ENCODE measurements at regions not wholly inside any gene's neighbourhood (a gene's known extent, or its start where the extent isn't known, plus 50 kb on each side); places are given as distances from the start of the nearest gene placed in this dataset.

DNA sequence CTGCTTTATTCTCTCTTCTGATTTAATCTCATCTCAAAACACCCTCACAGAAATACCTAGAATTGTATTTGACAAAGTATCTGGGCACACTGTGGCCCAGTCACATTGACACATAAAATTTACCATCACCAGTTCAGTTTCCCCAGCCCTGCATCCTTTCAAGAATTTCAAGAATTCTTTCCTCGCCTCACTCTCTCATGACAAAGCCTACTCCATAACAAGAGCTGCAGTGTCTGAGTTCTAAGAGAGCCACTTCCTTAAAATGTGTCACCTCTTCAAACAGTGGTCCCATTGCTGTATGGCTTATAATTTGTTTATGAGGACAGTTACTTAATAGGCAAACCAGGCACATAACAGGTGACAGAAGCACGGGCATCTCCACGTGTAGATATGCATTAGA is 90.9 kb upstream of the STK39 start:
- no peak for DNase-seq (ENCODE audit: low read depth in 4 of 4, low spot score in 2 of 4)

- DNase-seq (ENCODE audit: low read depth in 4 of 4, low spot score in 2 of 4): no peak
Observed at GRCh38 chr2:168338803-168339437, 91.5 kb upstream of the STK39 start.

DNA sequence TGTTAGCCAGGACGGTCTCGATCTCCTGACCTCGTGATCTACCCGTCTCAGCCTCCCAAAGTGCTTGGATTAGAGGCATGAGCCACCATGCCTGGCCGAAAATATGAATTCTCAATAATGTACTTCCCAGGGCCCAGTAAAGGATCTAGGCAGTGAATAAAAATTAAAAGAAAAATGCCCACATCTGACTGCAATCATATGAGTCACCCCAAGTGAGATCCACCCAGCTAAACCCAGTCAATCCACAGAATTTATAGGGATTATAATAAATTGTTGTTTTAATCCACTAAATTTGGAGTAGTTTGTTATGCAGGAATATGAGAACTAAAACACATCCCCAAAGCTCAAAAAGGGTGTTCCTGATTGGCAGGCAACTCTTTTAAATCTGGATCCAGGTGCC is 93.5 kb upstream of the STK39 start:
- no peak for DNase-seq (ENCODE audit: low read depth in 4 of 4, low spot score in 2 of 4)

GRCh38 chr2:168343586-168343985 is 96.2 kb upstream of the STK39 start:
- DNase-seq (ENCODE audit: low read depth in 4 of 4, low spot score in 2 of 4): no peak

GRCh38 chr2:168344706-168345105 is 97.3 kb upstream of the STK39 start:
- DNase-seq (ENCODE audit: low read depth in 4 of 4, low spot score in 2 of 4): no peak

- no peak for DNase-seq (ENCODE audit: low read depth in 4 of 4, low spot score in 2 of 4)
Observed at GRCh38 chr2:168345601-168346000, 98.2 kb upstream of the STK39 start.

DNA sequence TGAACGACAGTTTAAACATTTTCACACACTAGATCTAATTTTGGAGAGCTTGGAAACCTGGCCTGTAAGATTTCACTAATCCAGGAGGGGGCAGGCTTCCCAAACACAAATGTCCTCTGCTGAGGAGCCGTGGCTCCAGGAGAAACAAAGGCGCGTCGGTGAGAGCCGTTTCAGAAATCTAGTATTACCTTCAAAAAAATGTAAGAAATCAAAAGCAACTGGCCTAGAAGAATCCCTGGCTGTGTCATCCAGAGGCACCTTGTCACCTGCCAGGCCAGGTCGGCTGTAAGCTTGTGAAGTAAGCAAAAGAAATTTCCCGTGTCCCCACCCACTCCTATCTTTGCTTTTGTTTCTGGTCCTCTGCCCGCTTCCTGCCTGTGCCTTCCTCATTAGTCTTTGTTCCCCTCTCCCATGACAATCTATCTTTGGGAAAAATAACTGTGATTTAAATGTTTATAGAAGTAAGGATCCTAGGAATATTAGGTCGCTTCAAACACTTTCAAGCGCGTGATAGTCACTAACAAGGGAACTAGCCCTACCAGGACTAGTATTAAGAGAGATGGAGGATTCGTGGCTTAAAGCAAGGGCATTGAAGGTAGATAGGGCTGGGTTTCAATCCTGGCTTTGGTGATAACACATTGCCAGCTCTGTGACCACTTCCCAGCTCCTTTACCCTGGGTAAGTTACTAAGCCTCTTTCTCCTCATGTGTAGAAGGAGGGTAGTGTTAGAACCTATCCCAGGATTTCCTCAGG is 99.5 kb upstream of the STK39 start:
- peak; percentile 57 to 74 (median 68) for DNase-seq (ENCODE audit: low read depth in 4 of 4, low spot score in 2 of 4)

DNA sequence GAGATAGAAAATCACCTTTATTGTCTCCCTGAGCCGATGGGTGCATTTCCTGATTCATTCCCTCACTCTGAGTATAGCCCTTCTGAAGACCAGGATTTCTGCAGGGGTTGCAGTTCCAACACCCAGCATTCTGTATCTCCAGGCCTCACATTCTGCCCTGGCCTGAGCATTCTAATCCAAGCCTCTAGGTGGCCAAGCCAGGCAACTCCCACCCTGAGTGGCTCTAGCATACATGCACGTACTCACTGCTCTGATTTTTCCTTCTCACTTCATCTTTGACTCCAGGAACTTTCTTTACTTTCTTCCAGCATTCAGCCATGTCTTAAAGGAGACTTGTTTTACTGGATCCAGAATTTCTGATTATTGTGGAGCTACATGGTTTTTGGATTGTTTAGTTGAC is 100.7 kb upstream of the STK39 start:
- DNase-seq (ENCODE audit: low read depth in 4 of 4, low spot score in 2 of 4): no peak

GRCh38 chr2:168350380-168350779 is 103.0 kb upstream of the STK39 start:
- DNase-seq (ENCODE audit: low read depth in 4 of 4, low spot score in 2 of 4): no peak

DNA sequence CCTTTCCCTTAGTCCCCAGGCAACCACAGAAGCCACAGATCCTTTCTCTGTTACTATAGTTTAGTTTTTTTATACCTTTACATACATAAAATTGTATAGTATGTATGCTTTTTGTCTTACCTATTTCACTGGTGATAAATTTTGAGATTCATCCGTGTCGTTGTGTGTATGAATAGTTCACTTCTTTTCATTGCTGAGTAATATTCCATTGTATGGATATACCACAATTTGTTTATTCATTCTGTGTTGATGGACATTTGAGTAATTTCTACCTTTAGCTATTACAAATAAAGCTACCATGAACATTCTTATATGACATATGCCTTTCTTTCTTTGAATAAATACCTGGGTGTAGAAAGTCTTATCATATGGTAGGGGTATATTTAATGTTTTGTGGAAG is 102.8 kb upstream of the CERS6 start:
- no peak for DNase-seq (ENCODE audit: low read depth in 4 of 4, low spot score in 2 of 4)

- no peak for DNase-seq (ENCODE audit: low read depth in 4 of 4, low spot score in 2 of 4)
Observed at GRCh38 chr2:168354499-168354898, 101.6 kb upstream of the CERS6 start.

DNA sequence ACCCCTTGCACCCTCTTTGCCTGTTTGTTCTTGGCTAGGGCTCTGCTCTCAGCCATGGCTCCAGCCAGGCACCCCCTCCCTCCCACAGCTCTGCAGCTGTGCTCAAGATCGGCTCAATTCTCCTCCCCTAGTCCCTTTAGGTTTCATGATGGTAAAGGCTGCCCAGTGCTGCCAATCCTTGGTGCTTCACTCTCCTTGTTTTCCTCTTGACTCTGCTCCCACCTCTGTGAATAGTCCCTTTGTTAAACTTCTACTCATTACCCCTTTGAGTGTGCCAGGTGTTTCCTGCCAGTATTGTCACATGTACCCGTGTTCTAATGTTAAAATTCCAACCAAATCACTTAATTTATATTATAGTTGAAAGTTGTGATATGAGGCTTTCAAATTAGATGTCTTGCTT is 101.0 kb upstream of the CERS6 start:
- no peak for DNase-seq (ENCODE audit: low read depth in 4 of 4, low spot score in 2 of 4)

DNA sequence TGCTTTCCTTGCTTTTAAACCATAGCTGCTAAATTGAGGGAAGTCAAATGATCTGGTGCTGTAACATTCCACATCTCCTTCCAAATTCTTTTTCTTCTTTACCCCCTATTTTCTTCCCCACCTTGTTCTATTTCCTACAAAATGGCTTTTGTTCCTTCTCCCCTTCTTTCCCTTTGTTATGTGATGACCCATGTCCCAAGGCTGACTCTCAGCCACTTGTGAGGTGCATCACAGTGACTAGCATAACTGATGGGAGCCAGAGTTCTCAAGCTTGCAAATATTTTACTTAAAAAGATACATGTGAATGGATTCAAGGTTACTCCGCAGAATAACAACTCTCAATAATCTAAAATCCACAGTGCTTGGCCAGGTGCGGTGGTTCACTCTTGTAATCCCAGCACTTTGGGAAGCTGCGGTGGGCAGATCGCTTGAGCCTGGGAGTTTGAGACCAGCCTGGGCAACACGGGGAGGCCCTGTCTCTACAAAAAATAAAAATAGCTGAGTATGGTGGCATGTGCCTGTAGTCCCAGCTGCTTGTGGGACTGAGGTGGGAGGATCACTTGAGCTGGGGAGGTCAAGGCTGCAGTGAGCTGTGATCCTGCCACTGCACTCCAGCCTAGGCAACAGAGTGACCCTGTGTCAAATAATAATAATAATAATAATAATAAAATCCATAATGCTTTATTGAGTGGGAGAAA is 100.1 kb upstream of the CERS6 start:
- DNase-seq (ENCODE audit: low read depth in 4 of 4, low spot score in 2 of 4): no peak

GRCh38 chr2:168356477-168356835 is 99.6 kb upstream of the CERS6 start:
- no peak for DNase-seq (ENCODE audit: low read depth in 4 of 4, low spot score in 2 of 4)

- no peak for DNase-seq (ENCODE audit: low read depth in 4 of 4, low spot score in 2 of 4)
Observed at GRCh38 chr2:168357797-168358472, 98.1 kb upstream of the CERS6 start.

DNA sequence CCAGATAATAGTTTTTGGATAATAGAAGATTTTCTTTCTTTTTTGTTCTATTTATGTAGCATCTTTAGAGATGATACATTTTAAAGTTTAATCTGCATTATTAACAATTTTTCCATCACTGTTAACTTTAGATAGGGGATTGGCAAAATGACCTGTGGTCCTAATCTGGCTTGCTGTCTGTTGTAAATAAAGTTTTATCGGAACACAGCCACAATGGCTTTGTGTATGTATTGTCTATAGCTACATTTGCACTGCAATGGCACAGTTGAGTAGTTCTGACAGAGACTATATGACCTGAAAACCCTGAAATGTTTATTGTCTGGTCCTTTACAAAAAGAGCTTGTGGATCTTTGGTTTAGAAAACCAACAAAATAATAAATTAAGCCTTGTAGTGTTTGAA is 97.0 kb upstream of the CERS6 start:
- no peak for DNase-seq (ENCODE audit: low read depth in 4 of 4, low spot score in 2 of 4)

- no peak for DNase-seq (ENCODE audit: low read depth in 4 of 4, low spot score in 2 of 4)
Observed at GRCh38 chr2:168363347-168364092, 92.6 kb upstream of the CERS6 start.

DNA sequence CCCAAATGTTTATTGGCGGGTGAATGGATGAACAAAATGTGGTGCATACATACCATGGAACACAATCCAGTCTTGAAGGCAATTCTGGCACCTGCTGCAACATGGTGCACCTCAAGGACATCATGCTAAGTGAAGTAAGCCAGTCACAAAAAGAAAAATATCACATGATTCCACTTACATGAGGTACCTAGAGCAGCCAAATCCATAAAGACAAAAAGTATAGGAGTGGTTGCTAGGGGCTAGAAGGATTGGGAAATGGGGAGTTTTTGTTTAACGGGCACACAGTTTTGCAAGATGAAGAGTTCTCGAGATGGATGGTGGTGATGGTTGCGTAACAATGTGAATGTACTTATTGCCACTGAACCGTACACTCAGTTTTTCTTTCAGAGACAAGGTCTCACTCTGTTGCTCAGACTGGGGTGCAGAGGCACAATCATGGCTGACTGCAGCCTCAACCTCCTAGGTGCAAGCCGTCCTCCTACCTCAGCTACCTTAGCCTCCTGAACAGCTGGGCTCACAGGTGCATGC is 90.9 kb upstream of the CERS6 start:
- no peak for DNase-seq (ENCODE audit: low read depth in 4 of 4, low spot score in 2 of 4)

DNA sequence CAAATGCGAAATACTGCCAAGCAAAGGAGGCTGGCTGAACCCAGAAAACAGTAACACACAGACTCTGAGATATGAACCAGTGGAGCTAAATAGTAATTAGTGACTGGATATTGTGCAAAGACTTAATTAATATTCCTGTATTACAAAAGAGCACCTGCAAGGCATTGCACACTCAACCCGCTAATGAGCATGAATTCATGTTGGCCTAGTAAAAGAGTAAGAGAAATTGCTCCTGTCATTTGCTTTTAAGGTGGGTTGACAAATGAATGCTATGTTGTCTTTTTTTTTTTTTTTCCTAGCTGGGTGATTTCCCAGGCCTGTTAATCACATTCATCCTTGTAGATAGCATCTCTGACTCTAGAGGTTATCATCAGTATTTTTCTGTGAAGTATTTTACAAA is 87.0 kb upstream of the CERS6 start:
- no peak for DNase-seq (ENCODE audit: low read depth in 4 of 4, low spot score in 2 of 4)

DNA sequence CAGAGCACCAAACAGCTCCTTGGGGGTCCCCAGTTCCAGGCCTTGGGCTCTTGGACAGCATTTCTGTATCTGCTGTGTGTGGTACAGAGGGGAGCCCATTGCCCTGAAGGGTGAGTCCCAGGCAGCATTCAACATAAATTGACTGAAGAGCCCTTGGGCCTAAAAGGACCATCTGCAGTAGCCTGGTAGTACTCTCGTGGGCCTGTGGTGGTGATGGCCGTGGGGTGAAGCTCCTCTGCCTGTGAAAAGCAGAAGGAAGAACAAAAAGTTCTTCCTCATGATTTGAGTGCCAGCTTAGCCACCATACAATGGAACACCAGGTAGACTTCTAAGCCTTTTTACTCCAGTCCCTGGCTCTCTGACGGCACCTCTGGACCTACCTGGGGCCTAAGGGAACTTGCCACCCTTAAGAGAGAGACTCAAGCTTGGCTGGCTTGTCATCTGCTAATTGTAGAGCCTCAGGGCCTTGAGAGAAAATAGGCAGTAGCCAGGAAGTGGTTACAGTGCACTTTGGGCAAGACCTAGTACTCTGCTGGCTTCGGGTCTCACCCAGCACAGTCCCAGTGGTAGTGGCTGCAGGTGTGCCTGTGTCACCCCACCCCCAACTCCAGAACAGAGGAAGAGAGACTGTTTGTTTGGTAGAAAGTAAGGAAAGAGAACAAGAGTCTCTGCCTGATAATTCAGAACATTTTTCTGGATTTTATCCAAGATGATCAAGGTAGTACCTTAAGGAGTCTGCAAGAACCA is 84.6 kb upstream of the CERS6 start:
- no peak for DNase-seq (ENCODE audit: low read depth in 4 of 4, low spot score in 2 of 4)

Data from left renal cortex interstitium (tissue), 4 donors.